Erythroblast (primary cell): ENCODE measurements at regions not wholly inside any gene's neighbourhood (a gene's known extent, or its start where the extent isn't known, plus 50 kb on each side); places are given as distances from the start of the nearest gene placed in this dataset.

Experiments
- GATA1 ChIP-seq: IDR thresholded peaks from 2 replicates; pipeline ENCODE4 v1.6.1; 2011; ENCODE audit warnings: low read depth, mild to moderate bottlenecking, control low read depth, low read length, moderate library complexity
- POLR2A ChIP-seq: IDR thresholded peaks from 2 replicates; pipeline ENCODE4 v1.6.1; 2011; ENCODE audit warnings: mild to moderate bottlenecking, low read length

GRCh38 chr7:34421526-34421925 is 236.5 kb upstream of the NPSR1 start:
- TF ChIP-seq POLR2A (no peak), GATA1 (no peak)
